Loucy (cell line): ENCODE measurements at regions not wholly inside any gene's neighbourhood (a gene's known extent, or its start where the extent isn't known, plus 50 kb on each side); places are given as distances from the start of the nearest gene placed in this dataset.

Experiments
- H2AFZ ChIP-seq: fragments of 200-600 bp; sonication (generic); 2 replicates; pipeline ENCODE4 v1.6.0; 2016; ENCODE audit warnings: antibody characterized with exemption, mild to moderate bottlenecking, low read length, moderate library complexity
- H3F3A ChIP-seq: fragments of 200-600 bp; 2 replicates; pipeline ENCODE4 v1.6.0; 2016; ENCODE audit warnings: antibody characterized with exemption, low read depth, mild to moderate bottlenecking
- H3K27me3 ChIP-seq: fragments of 200-600 bp; sonication (generic); 2 replicates; pipeline ENCODE4 v1.6.1; 2014; ENCODE audit warnings: low read length, mild to moderate bottlenecking; ENCODE audit not compliant: insufficient read depth, poor library complexity, severe bottlenecking
- H3K36me3 ChIP-seq: fragments of 200-600 bp; sonication (generic); 2 replicates; pipeline ENCODE4 v1.6.1; 2016; ENCODE audit warnings: low read length; ENCODE audit not compliant: insufficient read depth
- H3K4me1 ChIP-seq: fragments of 200-600 bp; sonication (generic); 2 replicates; pipeline ENCODE4 v1.5.1; 2014; ENCODE audit warnings: low read length, mild to moderate bottlenecking; ENCODE audit not compliant: insufficient read depth, poor library complexity, severe bottlenecking
- H3K4me2 ChIP-seq: fragments of 200-600 bp; sonication (generic); 2 replicates; pipeline ENCODE4 v1.6.0; 2014; ENCODE audit warnings: antibody characterized with exemption, low read length, low read depth, mild to moderate bottlenecking; ENCODE audit not compliant: poor library complexity, severe bottlenecking
- H3K4me3 ChIP-seq: fragments of 200-600 bp; sonication (generic); 2 replicates; pipeline ENCODE4 v1.5.1; 2014; ENCODE audit warnings: low read length, mild to moderate bottlenecking, mixed read lengths; ENCODE audit not compliant: poor library complexity, severe bottlenecking
- H3K79me2 ChIP-seq: fragments of 200-600 bp; sonication (generic); 2 replicates; pipeline ENCODE4 v1.6.1; 2014; ENCODE audit warnings: low read length; ENCODE audit not compliant: insufficient read depth
- H3K9ac ChIP-seq: fragments of 200-600 bp; sonication (generic); 2 replicates; pipeline ENCODE4 v1.6.0; 2014; ENCODE audit warnings: mild to moderate bottlenecking, low read depth, low read length, moderate library complexity; ENCODE audit not compliant: poor library complexity, severe bottlenecking
- H3K9me2 ChIP-seq: fragments of 200-600 bp; sonication (generic); replicated peaks from 2 replicates; pipeline ENCODE4 v1.6.1; 2016; ENCODE audit warnings: low read depth, low read length, mixed read lengths
- H3K9me3 ChIP-seq: fragments of 200-600 bp; sonication (generic); 2 replicates; pipeline ENCODE4 v1.6.1; 2014; ENCODE audit warnings: mild to moderate bottlenecking, antibody characterized with exemption, low read length, low read depth; ENCODE audit not compliant: insufficient read depth
- H4K20me1 ChIP-seq: fragments of 200-600 bp; sonication (generic); 2 replicates; pipeline ENCODE4 v1.6.0; 2014; ENCODE audit warnings: antibody characterized with exemption, low read length, mild to moderate bottlenecking; ENCODE audit not compliant: insufficient read depth, poor library complexity, severe bottlenecking
- EZH2phosphoT487 ChIP-seq: fragments of 200-600 bp; IDR thresholded peaks from 2 replicates; pipeline ENCODE4 v1.6.1; 2018; ENCODE audit warnings: antibody characterized with exemption, mild to moderate bottlenecking, moderate library complexity, borderline replicate concordance
- TF ChIP-seq, protein P1 (sequence below): fragments of 200-600 bp; sonication (generic); conservative IDR thresholded peaks from 2 replicates; pipeline ENCODE4 v1.5.1; 2014; ENCODE audit warnings: mild to moderate bottlenecking, antibody characterized with exemption, low read length

DNA sequence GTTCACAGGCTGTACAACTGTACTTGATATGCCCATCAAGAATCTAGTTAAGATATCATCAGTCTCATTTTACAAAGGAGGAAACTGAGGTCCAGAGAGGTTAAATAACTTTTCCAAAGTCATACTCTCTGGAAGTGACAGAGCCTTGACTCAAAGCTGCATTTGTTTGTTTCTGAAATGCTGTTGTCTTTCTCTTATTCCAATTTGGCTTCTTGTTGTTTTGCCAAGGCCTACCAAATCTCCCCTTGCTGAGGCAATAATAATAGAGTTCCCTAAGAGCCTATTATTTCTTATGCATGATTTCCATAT is 79.8 kb upstream of the C12orf71 start:
- no peaks in the 10 kb centered on the region for H3K36me3 ChIP-seq
- TF ChIP-seq EZH2phosphoT487: no peak
- TF ChIP-seq, protein P1, sequence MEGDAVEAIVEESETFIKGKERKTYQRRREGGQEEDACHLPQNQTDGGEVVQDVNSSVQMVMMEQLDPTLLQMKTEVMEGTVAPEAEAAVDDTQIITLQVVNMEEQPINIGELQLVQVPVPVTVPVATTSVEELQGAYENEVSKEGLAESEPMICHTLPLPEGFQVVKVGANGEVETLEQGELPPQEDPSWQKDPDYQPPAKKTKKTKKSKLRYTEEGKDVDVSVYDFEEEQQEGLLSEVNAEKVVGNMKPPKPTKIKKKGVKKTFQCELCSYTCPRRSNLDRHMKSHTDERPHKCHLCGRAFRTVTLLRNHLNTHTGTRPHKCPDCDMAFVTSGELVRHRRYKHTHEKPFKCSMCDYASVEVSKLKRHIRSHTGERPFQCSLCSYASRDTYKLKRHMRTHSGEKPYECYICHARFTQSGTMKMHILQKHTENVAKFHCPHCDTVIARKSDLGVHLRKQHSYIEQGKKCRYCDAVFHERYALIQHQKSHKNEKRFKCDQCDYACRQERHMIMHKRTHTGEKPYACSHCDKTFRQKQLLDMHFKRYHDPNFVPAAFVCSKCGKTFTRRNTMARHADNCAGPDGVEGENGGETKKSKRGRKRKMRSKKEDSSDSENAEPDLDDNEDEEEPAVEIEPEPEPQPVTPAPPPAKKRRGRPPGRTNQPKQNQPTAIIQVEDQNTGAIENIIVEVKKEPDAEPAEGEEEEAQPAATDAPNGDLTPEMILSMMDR: no peak
- no peak overlapping the region for H2AFZ ChIP-seq
- no peaks in the 10 kb centered on the region for H3K9me2 ChIP-seq
- no peaks in the 10 kb centered on the region for H3F3A ChIP-seq
- H3K4me2 ChIP-seq: no peak overlapping the region
- no peak overlapping the region for H3K4me3 ChIP-seq
- peaks cover 15% of the 10 kb centered on the region for H3K4me1 ChIP-seq
- no peaks in the 10 kb centered on the region for H4K20me1 ChIP-seq
- no peak overlapping the region for H3K9ac ChIP-seq
- no peaks in the 10 kb centered on the region for H3K79me2 ChIP-seq
- no peaks in the 10 kb centered on the region for H3K27me3 ChIP-seq
- no peaks in the 10 kb centered on the region for H3K9me3 ChIP-seq

DNA sequence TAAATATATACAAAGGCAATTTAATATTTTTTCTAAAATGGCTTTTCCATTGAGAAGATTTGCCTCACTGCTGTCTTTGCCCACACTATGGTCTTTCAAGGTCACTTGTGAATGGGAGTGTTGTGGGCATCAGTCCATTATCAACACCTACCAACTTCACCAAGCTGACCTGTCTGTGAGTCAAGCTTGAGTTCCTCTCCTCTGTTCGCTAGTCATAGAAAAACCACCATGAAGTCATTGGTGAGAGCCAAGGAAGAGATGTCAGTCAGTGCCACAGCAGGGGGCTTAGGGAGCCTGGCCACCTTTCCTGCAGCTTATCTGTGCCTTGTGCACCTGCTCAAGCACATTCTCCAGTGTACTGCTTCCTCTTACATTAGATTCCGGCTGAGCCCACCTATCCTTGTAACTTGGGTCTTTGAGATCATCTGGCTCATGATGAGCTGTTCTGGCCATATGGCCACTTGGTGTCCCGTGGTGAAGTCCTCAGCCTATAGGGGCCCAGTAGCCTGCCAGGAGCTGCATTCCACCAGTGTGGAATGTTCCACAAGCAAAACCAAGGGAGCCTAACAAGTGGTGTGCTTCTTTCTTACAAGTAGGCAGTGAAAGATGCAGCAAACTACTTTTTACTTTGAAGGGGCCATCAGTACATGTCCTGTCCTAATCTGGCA is 80.8 kb upstream of the C12orf71 start:
- no peak overlapping the region for H3K4me3 ChIP-seq
- TF ChIP-seq EZH2phosphoT487: no peak
- TF ChIP-seq, protein P1: no peak
- no peaks in the 10 kb centered on the region for H3K79me2 ChIP-seq
- H3K27me3 ChIP-seq: no peaks in the 10 kb centered on the region
- no peaks in the 10 kb centered on the region for H3K9me2 ChIP-seq
- no peaks in the 10 kb centered on the region for H3K9me3 ChIP-seq
- H3K9ac ChIP-seq: no peak overlapping the region
- H3K4me1 ChIP-seq: peaks cover 15% of the 10 kb centered on the region
- H3K4me2 ChIP-seq: no peak overlapping the region
- H4K20me1 ChIP-seq: no peaks in the 10 kb centered on the region
- H3F3A ChIP-seq: no peaks in the 10 kb centered on the region
- H3K36me3 ChIP-seq: no peaks in the 10 kb centered on the region
- no peak overlapping the region for H2AFZ ChIP-seq

DNA sequence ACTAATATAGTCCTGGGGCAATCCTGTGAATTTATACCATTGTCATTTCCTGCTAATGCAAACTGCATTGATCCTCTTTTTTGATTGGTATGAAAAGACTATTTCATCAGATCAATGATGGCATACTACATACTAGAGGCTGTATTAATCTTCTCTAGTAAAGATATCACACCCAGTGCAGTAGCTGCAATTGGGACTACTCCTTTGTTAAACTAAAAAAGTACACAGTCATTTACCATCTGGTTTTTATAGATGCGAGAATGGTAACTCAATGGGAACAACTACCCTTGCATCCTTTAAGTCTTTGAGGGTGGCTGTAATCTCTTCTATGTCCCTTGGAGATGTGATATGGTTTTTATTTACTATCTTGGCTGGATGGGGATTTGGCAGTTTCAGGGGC is 80.2 kb upstream of the STK38L start:
- H3K36me3 ChIP-seq: no peaks in the 10 kb centered on the region
- H3K9me2 ChIP-seq: no peaks in the 10 kb centered on the region
- no peak overlapping the region for H2AFZ ChIP-seq
- no peak overlapping the region for H3K9ac ChIP-seq
- peaks cover 15% of the 10 kb centered on the region for H3K4me1 ChIP-seq
- H3K79me2 ChIP-seq: no peaks in the 10 kb centered on the region
- no peaks in the 10 kb centered on the region for H3F3A ChIP-seq
- no peak overlapping the region for H3K4me2 ChIP-seq
- H3K9me3 ChIP-seq: no peaks in the 10 kb centered on the region
- no peaks in the 10 kb centered on the region for H3K27me3 ChIP-seq
- H3K4me3 ChIP-seq: no peak overlapping the region
- TF ChIP-seq, protein P1: no peak
- no peaks in the 10 kb centered on the region for H4K20me1 ChIP-seq
